GM12891 (cell line): ENCODE measurements at regions not wholly inside any gene's neighbourhood (a gene's known extent, or its start where the extent isn't known, plus 50 kb on each side); places are given as distances from the start of the nearest gene placed in this dataset.

Experiments
- PAX5 ChIP-seq: IDR thresholded peaks from 2 replicates; pipeline ENCODE4 v1.6.1; 2011; ENCODE audit warnings: low read length, moderate library complexity, mild to moderate bottlenecking; ENCODE audit not compliant: insufficient read depth, severe bottlenecking
- POLR2A ChIP-seq: IDR thresholded peaks from 2 replicates; pipeline ENCODE4 v1.6.1; 2011; ENCODE audit warnings: low read depth, low read length, control low read depth
- POLR2AphosphoS5 ChIP-seq: IDR thresholded peaks from 2 replicates; pipeline ENCODE4 v1.6.1; 2011; ENCODE audit warnings: low read depth, low read length, control low read depth
- POU2F2 ChIP-seq: IDR thresholded peaks from 2 replicates; pipeline ENCODE4 v1.6.1; 2011; ENCODE audit warnings: low read depth, mild to moderate bottlenecking, control low read depth, low read length, moderate library complexity
- TAF1 ChIP-seq: IDR thresholded peaks from 2 replicates; pipeline ENCODE4 v1.6.1; 2011; ENCODE audit warnings: low read depth, low read length, control low read depth

DNA sequence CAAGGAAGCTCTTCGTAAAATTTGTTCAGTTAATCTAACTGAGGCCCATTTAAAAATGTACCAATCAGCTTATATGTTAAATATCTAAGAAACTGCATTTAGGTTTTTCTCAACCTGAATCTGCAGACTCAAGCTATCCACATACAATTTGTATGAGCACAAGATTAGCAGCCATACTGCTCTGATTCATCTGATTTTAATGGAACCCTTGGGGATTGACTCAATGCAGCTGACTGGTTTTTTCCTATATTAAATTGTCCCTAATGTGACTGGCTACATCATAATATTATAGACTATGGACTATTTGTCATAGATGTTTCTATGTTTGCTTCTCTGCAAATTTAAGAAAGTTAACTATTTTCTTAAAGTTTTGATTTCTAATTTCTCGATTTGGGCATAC, 451.0 kb upstream of the TUSC1 start:
- no peak for TF ChIP-seq POLR2A
- no peak for TF ChIP-seq POLR2AphosphoS5
- no peak for TF ChIP-seq TAF1
- TF ChIP-seq POU2F2, result no peak
- TF ChIP-seq PAX5, result no peak
